HL-60/S4 treated with retinoic acid at 250 ng/mL for 4 days and 3 days (cell line): ENCODE measurements at regions not wholly inside any gene's neighbourhood (a gene's known extent, or its start where the extent isn't known, plus 50 kb on each side); places are given as distances from the start of the nearest gene placed in this dataset.
"Not testable (repeated sequence)": the region's sequence is repeated elsewhere in the genome, so short reads cannot be mapped to it uniquely, and the experiment has no call there.

Experiments
- in situ Hi-C: fragments of 300-500 bp; cut with MboI; formaldehyde crosslinking; loops from 2 replicates; pipeline ENCODE4 v1.7.0; 2022; ENCODE audit warnings: low sequenced_read_pairs

GRCh38 chr6:156689656-156690055 lies 87.5 kb upstream of the ARID1B start:
- in situ Hi-C loops = no loop called here

DNA sequence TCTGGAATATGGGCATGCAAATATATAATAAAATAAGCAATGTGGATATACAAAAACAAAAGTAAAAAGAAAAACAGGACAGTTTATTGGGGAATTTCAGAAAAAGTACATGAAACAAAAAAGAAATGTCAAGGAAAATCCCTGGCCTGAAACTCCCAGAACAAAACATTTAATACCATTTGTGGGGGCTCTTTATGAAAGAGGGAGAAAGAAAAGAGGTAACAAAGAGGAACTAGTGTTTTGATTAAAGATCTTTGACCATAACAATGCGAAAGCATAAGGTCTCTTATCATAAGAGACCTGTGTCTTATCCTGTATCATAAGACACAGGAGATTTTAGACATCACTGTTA lies 88.6 kb upstream of the ARID1B start:
- in situ Hi-C loops = no loop called here

GRCh38 chr6:156687789-156688619 lies 89.2 kb upstream of the ARID1B start:
- in situ Hi-C loops = no loop called here

DNA sequence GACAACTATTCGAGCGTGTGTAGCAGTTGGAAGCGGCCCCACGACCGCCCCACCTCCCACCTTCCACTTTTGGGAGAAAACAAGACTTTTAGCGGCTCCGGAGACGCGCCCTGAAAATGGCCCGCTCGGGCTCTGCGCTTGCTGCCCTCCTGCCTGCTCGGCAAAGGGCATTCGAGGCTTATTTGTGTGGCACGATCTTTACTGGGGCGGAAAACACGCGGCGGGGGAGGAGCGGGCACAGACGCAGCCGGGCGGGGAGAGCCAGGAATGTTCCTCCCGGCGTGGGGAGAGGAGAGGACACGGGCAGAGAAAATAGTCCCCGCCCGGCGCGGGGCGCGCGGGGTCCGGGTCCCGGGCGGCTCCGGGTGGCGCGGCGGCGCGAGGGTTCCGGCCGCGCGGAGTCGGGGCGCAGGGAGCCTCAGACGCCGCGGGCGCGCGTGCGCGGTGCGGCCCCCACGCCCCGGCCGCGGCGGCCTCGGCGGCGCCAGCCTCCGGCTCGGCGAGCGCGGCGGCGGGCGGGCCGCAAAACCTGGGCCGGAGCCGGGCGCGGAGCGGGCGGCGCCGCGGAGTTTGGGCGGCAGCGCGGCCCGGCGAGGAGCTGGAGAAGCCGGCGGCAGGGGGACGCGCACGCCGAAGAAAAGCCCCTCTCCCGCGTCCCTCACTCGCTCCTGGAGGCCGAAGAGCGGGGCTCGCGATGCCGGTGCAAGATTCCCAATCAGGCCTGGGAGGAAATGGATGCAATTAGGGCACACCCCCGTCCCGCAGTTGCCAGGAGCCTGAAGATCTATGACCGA lies 90.0 kb upstream of the ARID1B start:
- in situ Hi-C loops = no loop called here

DNA sequence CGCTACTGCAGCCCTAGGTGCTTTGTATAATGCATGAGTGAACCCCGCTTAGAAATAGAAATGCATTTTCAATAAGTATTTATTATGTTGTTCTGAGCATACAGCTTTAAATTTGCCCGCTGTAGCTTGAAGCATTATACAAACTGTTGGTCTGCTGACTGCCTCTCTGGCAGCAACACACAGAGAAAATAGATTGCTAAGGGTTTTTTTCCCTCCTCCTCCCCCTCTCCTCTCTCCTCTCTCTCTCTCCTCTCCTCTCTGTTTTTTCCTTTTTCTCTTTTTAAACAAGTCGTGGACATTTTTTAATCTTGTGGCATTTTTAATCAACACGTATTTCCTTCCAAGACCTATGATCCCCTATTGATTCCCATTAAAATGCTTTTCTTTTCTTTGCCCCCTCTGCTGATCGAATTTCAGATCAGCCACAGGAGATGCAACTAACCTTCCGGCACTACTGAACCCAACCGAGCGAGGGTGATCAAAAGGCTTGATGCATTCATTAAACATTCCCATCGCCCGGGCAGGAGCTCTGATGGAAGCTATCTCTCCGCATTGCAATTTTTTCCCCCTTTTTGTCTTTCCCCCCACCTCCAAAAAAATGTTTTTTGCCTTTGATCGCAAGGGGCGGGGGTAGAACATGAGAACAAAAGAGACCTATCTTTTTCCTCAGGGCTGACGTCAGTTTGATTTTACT lies 90.7 kb upstream of the ARID1B start:
- in situ Hi-C loops = no loop called here

DNA sequence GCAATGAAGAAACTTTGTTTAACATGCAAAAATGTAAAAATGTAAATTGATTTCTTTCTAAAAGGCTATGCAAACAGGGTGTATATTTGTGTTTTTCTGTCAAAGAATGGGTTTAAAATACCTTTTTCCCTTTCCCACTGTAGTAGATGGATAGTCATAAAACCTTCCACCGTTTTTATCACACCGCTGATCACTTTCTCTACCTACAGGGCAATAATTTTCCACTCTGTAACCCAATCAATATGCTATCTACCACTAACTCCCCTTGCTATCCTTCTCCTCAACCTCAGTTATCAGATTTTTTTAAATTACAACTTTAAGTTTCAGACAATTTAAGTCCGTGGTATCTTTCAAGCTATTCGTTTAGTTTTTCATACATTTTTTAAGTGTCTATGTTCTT lies 91.4 kb upstream of the ARID1B start:
- in situ Hi-C loops = no loop called here

- in situ Hi-C loops = no loop called here
Measured at GRCh38 chr6:156683821-156684220, 93.4 kb upstream of the ARID1B start.

GRCh38 chr6:156676721-156677120 lies 100.5 kb upstream of the ARID1B start:
- in situ Hi-C loops = no loop called here

GRCh38 chr6:156674197-156674596 lies 103.0 kb upstream of the ARID1B start:
- in situ Hi-C loops = no loop called here

GRCh38 chr6:156670097-156670496 lies 107.1 kb upstream of the ARID1B start:
- in situ Hi-C loops = not testable (repeated sequence)

GRCh38 chr6:156662025-156662445 lies 115.1 kb upstream of the ARID1B start:
- in situ Hi-C loops = no loop called here

GRCh38 chr6:156660389-156660788 lies 116.8 kb upstream of the ARID1B start:
- in situ Hi-C loops = no loop called here

DNA sequence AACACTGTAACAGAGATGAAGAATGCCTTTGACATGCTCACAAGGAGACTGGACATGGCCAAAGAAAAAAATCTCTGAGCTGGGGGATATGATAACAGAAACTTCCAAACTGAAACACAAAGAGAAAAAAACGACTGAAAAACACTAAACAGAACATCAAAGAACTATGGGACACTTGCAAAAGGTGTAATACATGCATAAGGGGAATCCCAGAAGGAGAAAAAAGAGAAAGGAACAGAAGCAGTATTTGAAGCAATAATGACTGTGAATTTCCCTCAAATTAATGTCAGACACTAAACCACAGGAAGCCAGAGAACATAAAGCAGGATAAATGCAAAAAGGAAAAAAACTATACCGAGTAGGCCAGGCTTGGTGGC lies 117.4 kb upstream of the ARID1B start:
- in situ Hi-C loops = no loop called here

- in situ Hi-C loops = no loop called here
Measured at GRCh38 chr6:156658966-156659821, 118.0 kb upstream of the ARID1B start.

GRCh38 chr6:156658186-156658965 lies 118.8 kb upstream of the ARID1B start:
- in situ Hi-C loops = no loop called here

DNA sequence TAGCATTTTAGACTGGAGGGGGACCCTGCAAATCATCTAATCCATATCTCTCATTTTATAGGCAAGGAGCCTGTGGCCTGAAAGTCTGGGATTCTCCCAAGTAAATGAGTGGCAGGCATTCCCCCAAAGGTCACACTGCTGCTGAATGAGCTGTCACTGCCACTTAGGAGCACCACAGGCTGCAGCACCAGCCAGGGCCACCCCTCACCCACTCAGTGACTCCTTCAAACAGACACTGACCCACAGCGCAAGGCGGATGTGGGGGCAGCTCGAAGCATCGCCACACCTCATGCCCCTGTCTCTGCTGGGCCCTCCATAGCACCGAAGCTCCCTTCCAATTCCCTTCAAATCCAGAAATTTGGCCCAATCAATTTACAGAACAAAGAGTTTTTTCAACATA lies 119.9 kb upstream of the ARID1B start:
- in situ Hi-C loops = no loop called here

DNA sequence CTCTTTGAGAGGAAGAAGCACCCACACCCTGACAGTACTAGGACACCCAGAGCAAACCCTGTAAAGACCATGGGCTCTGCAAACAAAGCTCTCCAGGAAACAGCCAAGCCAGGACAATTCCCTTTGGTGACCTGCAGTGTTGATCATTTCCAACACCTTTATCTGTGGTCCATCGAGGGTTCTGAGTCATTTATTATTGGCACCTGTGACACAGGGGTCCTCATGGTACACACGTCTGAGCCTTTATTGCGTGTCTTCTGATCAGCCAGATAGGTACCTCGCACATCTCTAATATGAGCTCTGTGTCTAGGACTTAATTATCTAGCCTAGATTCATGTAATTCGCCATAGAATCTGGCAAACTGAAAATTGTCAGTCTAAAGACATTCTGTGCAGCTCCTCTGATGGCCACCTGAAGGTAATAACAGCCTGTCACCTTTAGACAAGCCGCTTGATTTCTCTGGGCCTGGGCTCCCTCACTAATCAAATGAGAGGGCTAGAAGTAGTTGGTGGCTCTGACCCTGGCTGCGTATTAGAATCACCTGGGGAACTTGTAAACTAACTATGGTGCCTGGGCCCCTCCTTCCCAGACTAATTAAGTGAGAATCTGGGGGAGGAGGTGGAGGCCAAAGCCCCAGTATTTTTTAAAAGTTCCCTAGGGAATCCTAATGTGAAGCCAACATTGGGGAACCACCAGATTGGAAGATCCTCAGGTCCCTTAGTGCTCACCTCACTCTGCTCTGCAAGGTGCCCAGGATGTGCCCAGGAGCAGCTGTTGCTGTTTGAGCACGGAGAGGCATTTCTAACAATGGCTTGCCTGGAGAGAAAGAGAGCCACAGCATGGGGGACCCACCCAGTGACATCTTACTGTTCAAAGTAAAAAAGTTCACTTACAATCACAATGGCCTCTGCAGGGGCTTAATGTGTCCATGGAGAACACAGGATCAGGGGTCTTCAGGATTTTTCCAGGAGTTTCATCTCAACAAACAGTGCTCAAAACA lies 122.0 kb upstream of the ARID1B start:
- in situ Hi-C loops = no loop called here

- in situ Hi-C loops = no loop called here
Measured at GRCh38 chr6:156652231-156652750, 124.9 kb upstream of the ARID1B start.

GRCh38 chr6:156651486-156651885 lies 125.7 kb upstream of the ARID1B start:
- in situ Hi-C loops = no loop called here
